ENCODE measurements at regions not wholly inside any gene's neighbourhood (a gene's known extent, or its start where the extent isn't known, plus 50 kb on each side); places are given as distances from the start of the nearest gene placed in this dataset.

DNA sequence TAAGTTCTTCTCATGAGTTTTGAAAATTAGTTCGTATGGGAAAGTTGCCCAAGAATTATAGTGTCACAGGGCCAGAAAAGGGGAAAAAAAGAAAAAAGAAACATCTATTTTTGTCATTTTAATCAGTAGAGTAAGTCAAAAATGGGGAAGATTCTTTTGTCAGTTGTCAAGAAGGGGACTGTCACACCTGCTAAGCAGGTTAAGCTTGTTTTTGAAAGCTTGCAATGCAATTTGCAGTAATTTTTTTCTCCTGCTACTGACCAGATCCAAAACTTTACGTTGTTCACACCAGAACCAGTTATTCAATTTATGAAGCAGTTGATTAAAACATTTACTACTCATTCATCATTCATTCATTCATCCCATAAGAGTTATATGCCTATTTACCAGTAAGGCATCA lies 171.4 kb downstream of the SOX4 start:
- Histone ChIP-seq H3K4me2 (ENCODE audit: low read depth, low read length, poor library complexity, severe bottlenecking) (no peak overlapping the region), H3K9me3 (ENCODE audit: insufficient read depth, low read depth, low read length) (no peaks in the 10 kb centered on the region), H4K20me1 (ENCODE audit: insufficient read depth, low read length, poor library complexity, severe bottlenecking) (peaks cover 79% of the 10 kb centered on the region)

DNA sequence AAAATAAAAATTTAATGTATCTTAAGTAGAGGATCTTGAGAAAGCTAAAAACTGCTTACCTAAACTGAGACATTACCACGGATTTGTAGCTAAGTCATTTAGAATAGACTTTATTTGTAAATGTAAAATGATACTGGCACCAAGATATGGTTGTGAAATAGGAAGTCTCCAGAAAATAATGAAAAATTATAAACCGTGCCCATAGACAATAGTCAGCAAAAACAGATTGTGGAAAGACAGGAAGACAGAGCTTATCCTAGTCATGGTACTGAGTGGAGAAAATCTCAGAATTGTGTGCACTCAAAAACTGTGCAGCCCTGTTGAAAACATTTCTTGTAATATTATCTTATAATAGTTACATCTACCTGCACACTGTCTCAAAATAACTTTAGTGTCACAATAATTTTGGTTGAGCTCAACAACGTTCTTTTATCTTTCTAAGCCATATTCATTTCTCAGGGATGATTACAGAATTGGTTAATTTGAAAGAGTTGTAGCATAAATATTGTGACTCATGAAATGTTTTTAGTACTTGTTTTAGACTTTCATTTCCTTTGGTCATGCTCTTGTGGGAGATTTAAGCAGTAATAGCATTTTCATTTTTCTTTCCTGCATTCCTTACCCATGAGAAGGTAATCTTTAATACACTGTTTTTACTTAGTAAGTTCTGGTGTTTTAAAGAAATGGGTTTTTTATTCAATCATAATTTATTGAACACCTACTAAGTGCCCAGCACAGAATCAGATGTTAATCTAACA lies 174.5 kb downstream of the SOX4 start:
- H3K4me3 ChIP-seq (ENCODE audit: low read length, poor library complexity, severe bottlenecking): no peak overlapping the region
- H3K9ac ChIP-seq (ENCODE audit: low read depth, low read length, poor library complexity, severe bottlenecking): no peak overlapping the region
- H3K27me3 ChIP-seq (ENCODE audit: insufficient read depth, low read length, poor library complexity, severe bottlenecking): no peaks in the 10 kb centered on the region
- H3K9me2 ChIP-seq (replicated peaks; ENCODE audit: low read depth, low read length): no peaks in the 10 kb centered on the region
- H3K4me2 ChIP-seq (ENCODE audit: low read depth, low read length, poor library complexity, severe bottlenecking): no peak overlapping the region
- peaks cover 24% of the 10 kb centered on the region for H3K4me1 ChIP-seq (ENCODE audit: insufficient read depth, low read length, poor library complexity, severe bottlenecking)
- no peaks in the 10 kb centered on the region for H3K9me3 ChIP-seq (ENCODE audit: insufficient read depth, low read depth, low read length)
- TF ChIP-seq, protein P1, sequence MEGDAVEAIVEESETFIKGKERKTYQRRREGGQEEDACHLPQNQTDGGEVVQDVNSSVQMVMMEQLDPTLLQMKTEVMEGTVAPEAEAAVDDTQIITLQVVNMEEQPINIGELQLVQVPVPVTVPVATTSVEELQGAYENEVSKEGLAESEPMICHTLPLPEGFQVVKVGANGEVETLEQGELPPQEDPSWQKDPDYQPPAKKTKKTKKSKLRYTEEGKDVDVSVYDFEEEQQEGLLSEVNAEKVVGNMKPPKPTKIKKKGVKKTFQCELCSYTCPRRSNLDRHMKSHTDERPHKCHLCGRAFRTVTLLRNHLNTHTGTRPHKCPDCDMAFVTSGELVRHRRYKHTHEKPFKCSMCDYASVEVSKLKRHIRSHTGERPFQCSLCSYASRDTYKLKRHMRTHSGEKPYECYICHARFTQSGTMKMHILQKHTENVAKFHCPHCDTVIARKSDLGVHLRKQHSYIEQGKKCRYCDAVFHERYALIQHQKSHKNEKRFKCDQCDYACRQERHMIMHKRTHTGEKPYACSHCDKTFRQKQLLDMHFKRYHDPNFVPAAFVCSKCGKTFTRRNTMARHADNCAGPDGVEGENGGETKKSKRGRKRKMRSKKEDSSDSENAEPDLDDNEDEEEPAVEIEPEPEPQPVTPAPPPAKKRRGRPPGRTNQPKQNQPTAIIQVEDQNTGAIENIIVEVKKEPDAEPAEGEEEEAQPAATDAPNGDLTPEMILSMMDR (conservative IDR thresholded peaks at IDR 0.05; ENCODE audit: low read length): no peak
- no peak for TF ChIP-seq EZH2phosphoT487 (IDR thresholded peaks at IDR 0.05; ENCODE audit: borderline replicate concordance)
- H3K36me3 ChIP-seq (ENCODE audit: insufficient read depth, low read length): peaks cover 52% of the 10 kb centered on the region; the same call in 1 of the 2 replicates
- peaks cover 82% of the 10 kb centered on the region for H4K20me1 ChIP-seq (ENCODE audit: insufficient read depth, low read length, poor library complexity, severe bottlenecking)
- no peak overlapping the region for H2AFZ ChIP-seq (ENCODE audit: low read length)
- H3K79me2 ChIP-seq (ENCODE audit: insufficient read depth, low read length): peaks cover 94% of the 10 kb centered on the region
- H3F3A ChIP-seq (ENCODE audit: low read depth): no peaks in the 10 kb centered on the region

More for the DNA sequence above, 171.4 kb downstream of the SOX4 start:
- peaks cover 97% of the 10 kb centered on the region for H3K79me2 ChIP-seq (ENCODE audit: insufficient read depth, low read length)
- no peak overlapping the region for H3K4me3 ChIP-seq (ENCODE audit: low read length, poor library complexity, severe bottlenecking)
- no peaks in the 10 kb centered on the region for H3K27me3 ChIP-seq (ENCODE audit: insufficient read depth, low read length, poor library complexity, severe bottlenecking)
- H2AFZ ChIP-seq (ENCODE audit: low read length): no peak overlapping the region
- H3K36me3 ChIP-seq (ENCODE audit: insufficient read depth, low read length): peaks cover 77% of the 10 kb centered on the region; the same call in 1 of the 2 replicates
- no peaks in the 10 kb centered on the region for H3K9me2 ChIP-seq (replicated peaks; ENCODE audit: low read depth, low read length)
- no peak overlapping the region for H3K9ac ChIP-seq (ENCODE audit: low read depth, low read length, poor library complexity, severe bottlenecking)
- peaks cover 12% of the 10 kb centered on the region for H3K4me1 ChIP-seq (ENCODE audit: insufficient read depth, low read length, poor library complexity, severe bottlenecking)
- no peak for TF ChIP-seq EZH2phosphoT487 (IDR thresholded peaks at IDR 0.05; ENCODE audit: borderline replicate concordance)
- TF ChIP-seq, protein P1 (conservative IDR thresholded peaks at IDR 0.05; ENCODE audit: low read length): no peak
- no peaks in the 10 kb centered on the region for H3F3A ChIP-seq (ENCODE audit: low read depth)

DNA sequence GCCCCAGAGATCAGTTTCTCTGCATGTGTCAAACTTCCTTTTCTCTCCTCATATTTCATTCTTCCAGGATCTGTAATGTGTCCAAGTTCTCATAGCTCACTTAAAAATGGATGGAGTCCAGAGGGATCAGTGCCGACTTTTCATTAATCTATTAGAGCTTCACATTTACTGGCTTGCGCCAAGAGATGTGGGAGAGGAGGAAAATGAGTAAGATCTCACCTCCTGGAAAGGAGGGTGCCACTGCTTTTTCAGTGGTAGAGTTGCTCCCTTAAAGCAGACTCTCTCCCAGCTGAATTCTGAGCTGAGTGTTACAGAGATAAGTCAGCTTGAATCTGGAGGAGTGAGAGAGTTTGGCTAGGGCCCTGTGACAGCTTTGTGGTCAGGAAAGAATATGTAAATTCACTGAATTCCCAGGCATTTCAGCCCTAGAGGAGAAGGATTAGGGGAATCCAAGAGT lies 175.9 kb downstream of the SOX4 start:
- H3K4me2 ChIP-seq (ENCODE audit: low read depth, low read length, poor library complexity, severe bottlenecking): no peak overlapping the region
- no peak overlapping the region for H3K4me3 ChIP-seq (ENCODE audit: low read length, poor library complexity, severe bottlenecking)
- H3K9me3 ChIP-seq (ENCODE audit: insufficient read depth, low read depth, low read length): no peaks in the 10 kb centered on the region
- H3K9ac ChIP-seq (ENCODE audit: low read depth, low read length, poor library complexity, severe bottlenecking): no peak overlapping the region
- TF ChIP-seq EZH2phosphoT487 (IDR thresholded peaks at IDR 0.05; ENCODE audit: borderline replicate concordance): no peak
- TF ChIP-seq, protein P1 (conservative IDR thresholded peaks at IDR 0.05; ENCODE audit: low read length): no peak
- H2AFZ ChIP-seq (ENCODE audit: low read length): no peak overlapping the region
- no peaks in the 10 kb centered on the region for H3F3A ChIP-seq (ENCODE audit: low read depth)
- H3K27me3 ChIP-seq (ENCODE audit: insufficient read depth, low read length, poor library complexity, severe bottlenecking): no peaks in the 10 kb centered on the region
- peaks cover 94% of the 10 kb centered on the region for H3K79me2 ChIP-seq (ENCODE audit: insufficient read depth, low read length)
- H3K4me1 ChIP-seq (ENCODE audit: insufficient read depth, low read length, poor library complexity, severe bottlenecking): peaks cover 24% of the 10 kb centered on the region
- H4K20me1 ChIP-seq (ENCODE audit: insufficient read depth, low read length, poor library complexity, severe bottlenecking): peaks cover 79% of the 10 kb centered on the region
- no peaks in the 10 kb centered on the region for H3K9me2 ChIP-seq (replicated peaks; ENCODE audit: low read depth, low read length)
- H3K36me3 ChIP-seq (ENCODE audit: insufficient read depth, low read length): peaks cover 47% of the 10 kb centered on the region

Data from Loucy (cell line).